ENCODE measurements at regions not wholly inside any gene's neighbourhood (a gene's known extent, or its start where the extent isn't known, plus 50 kb on each side); places are given as distances from the start of the nearest gene placed in this dataset.

DNA sequence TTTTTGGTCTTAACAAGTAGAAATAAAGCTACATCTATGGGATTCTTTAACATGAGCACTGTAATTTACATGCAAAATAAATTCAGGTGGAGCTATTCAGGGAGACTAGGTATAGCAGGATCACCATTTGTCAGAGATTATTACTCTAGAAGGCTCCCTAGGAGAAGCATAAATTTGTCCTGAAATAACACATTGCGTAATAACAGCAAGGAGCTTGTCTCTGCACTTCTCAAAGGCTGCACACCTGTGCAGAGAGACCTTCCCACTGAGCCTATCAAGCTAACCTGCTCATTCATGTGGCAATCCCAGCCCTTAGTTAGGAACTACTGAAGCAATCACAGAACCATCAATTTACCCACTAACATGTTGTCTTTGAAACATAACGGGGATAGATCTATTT lies 437.4 kb upstream of the MC4R start:
- no peak for DNase-seq

DNA sequence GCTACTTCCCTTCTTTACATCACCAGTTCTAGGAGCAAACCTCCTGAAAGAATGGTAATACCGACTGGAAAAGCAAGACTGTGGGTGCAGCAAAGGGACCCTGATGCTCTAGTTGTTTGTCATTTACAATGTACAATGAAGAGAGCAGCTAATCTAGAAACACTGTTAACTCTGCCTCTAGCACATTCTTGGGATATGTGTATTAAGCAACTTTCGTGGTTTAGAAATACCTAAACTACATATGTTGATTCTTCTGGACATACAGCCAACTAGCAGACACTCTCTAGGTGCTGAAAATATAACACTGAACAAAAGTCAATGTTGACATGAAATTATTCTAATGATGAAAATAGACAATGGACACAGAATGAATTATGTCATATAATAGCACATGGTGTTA lies 440.3 kb upstream of the MC4R start:
- no peak for DNase-seq

GRCh38 chr18:60826346-60826745 lies 453.8 kb upstream of the MC4R start:
- DNase-seq, result no peak

GRCh38 chr18:60831971-60832370 lies 459.4 kb upstream of the MC4R start:
- DNase-seq, result no peak

DNA sequence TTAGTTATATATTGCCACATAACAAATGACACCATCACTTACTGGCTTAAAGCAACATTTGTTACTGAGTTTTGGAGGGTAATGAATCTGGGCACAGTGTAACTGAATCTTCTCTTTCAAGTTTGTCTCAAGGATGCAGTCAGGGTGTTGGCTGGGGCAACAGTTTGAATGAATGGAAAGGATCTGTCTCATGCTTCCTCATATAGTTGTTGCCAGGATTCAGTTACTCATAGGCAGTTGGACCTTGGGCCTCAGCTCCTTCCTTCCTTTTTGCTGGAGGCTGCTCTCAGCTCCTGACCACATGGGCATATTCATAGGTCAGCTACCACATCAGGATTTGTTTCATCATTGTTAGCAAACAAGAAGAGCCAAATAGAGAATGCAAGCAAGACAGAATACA lies 466.1 kb upstream of the MC4R start:
- DNase-seq, result no peak

DNA sequence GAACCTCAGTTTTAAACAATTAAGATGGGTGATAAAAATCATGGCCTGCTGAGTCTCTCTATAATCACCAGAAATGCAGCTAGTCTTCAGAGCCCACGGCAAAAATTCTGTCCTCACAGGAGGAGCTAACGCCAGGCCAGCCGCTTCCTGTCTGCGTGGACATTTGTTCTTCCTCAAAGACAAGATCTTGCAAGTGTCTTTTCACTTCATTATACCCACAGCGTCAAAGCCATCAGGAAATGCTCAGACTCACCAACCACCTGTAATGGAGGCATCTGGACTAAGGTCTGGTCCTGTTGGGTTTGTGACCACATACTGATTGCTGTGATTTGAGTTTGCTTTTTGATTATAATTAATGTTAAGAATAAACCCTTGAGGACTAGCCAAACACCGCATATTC lies 473.8 kb upstream of the MC4R start:
- no peak for DNase-seq

- no peak for DNase-seq
These were observed 474.9 kb upstream of the MC4R start for GRCh38 chr18:60847517-60847916.

DNA sequence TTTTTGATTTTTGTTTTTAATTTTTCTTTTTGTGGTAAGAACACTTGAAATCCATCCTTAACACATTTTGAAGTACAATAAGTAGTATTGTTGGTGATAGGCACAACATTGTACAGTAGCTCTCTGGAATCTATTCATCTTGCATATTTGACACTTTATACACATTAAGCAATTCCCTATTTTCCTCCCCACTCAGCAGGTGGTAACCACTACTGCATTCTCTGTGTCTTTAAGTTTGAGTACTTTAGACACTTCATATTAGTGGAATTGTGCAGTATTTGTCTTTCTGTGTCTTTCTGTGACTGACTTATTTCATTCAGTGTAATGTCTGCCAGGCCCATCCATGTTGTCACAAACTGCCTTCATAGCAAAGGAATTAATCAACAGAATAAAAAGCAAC lies 471.7 kb upstream of the CDH20 start:
- no peak for DNase-seq

DNA sequence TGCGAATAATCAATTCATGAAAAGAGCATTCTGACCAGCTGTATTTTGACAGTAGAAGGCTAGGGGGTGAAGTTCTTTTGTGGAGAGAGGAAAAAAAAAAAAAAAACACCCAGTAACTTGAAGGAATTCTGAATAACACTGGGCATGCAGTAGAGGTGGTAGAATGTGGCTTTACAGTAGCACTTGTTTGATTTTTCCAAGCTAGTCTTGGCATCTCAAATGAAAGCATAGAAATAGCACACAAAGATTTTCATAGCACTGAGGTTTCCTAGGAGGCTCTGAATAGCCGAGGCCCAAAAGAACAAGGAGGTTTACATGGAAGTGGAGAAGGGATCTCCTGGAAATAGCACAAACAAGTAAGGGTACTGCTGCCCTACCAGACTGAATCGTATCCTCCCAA lies 470.2 kb upstream of the CDH20 start:
- DNase-seq, result no peak

- no peak for DNase-seq
These were observed 467.4 kb upstream of the CDH20 start for GRCh38 chr18:60865801-60866200.

DNA sequence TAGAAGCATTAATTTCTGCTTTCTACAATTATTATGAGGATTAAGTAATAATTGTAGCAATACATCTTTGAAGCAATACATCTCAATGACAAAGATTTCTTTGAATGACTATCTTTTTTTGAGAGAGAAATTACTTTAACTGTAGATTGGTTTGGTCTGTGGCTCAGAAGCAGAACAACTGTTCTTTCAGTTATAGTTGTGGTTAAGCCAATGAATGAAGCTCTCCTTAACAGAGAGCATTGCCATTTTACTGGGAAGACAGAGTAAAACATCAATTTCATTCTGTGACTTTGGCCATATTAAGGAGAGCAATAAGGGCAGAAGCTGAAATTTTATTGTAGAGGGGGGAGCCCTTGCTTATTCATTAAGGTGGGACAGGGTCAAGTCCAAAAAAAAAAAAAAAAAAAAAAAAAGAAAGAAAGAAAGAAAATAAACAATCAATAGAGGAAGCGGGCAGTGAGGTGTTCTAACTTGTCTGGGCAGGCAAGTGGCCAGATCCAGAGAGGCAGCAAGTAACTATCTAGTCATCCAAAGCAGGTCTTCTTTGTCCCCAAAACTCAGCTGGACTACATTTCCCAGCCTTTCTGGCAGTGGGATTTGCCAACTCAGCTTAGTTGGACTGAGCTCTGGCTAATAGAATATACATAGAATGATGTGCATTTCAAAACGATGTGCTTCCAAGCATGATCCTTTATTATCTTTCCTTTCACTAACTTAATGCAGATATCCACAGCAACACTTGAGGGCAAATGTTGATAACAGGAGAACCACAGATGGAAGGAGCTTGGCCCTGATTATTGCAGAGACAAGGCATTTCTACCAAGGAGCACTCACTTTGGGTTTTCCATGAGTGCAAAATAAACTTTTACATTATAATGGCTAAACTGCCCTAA lies 462.7 kb upstream of the CDH20 start:
- DNase-seq, result no peak

- no peak for DNase-seq
These were observed 460.8 kb upstream of the CDH20 start for GRCh38 chr18:60872434-60872833.

DNA sequence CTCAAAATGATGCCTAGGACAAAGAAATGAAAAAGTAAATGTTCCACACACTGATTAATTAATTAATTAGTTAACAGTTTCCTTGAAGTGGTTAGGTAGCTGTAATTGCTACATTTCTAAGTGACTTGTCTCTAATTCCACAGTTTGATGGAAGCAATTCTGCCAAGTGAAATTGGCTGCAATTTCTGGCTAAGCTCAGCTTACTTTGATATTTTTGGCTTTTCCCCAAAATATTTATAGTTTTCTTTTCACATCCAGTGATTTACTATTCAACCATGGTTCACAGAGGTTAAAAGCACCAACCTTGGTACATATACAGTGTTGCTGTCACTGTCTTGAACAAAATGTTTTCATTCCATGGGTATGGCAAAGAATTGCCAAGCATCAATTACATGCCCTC lies 459.5 kb upstream of the CDH20 start:
- DNase-seq, result no peak

DNA sequence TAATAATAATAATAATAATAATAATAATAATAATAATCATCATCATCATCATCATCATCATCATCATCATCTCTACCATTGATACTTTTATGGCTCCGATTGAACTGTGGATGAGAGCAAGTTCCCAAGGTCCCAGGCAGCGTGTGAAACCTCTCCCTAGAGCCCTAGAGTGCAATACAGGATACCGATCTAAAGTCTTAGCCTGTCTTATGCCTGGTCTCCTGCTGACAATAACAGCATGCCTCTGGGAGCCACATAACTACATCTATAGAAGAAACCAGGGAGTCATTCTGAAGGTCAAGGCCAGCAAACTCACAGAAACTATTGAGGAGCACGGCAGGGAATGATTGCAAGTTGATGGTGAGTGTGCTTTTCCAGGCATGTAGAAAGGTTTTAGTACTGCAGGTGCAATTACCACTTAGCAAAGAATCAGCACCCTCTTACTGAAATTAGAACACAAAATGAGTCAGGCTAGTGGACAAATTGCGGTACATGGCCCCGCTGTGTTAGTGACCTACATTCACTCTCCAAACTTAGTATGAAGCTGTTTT lies 457.2 kb upstream of the CDH20 start:
- no peak for DNase-seq

DNA sequence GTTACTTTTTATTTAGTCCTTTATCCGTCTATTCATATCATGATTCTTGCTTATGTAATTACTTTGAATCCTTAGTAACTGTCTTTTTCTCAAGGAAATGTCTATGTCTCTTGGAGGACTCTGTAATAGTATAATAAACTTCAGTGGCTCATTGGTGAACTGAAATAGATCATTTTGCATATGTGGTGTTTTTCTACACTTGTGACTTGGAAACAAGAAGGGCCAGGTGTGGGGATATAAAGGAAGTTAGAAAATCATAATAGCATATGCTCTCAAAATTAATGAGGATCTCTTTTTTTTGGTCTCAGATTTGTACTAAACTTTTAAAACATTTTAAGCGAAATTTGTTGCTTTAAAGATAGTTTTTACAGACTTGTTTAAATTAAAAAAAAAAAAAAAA lies 453.0 kb upstream of the CDH20 start:
- no peak for DNase-seq

DNA sequence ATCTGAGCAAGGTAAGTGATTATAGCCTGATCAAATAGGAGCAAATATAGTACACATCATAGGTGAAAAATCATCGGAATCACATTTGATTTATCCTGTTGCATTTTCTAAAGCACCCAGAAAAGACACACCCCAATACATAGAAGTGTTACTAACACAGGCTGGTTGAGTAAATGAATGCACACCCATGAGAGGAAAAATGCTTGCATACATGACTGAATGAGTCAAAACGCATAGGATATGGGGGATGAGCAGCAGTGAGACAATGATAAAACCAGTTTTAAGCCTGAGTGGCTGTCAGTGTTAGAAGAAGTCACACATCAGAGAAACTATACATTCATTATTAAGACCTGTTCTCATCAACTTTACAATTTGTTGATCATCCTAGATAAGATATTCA lies 449.6 kb upstream of the CDH20 start:
- no peak for DNase-seq

GRCh38 chr18:60888071-60888624 lies 445.1 kb upstream of the CDH20 start:
- DNase-seq, result no peak

DNA sequence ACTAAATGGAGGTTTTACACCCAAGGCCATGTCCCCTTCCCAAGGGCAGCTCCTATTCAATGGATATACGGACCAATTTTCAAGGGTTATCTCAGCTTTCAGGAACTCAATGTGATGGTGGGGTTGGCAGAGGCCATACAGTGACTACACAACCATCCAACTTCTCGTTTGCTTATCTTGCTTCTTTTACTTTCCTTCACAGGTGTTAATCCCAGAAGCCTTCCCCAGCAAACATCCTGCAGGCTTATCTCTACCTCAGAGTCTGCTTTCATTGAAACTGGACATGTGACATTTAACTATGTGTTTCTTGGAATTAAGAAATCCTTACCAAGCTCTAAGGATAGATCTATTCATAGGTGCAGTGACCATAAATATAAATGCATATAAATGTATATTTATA lies 443.8 kb upstream of the CDH20 start:
- DNase-seq, result no peak

DNA sequence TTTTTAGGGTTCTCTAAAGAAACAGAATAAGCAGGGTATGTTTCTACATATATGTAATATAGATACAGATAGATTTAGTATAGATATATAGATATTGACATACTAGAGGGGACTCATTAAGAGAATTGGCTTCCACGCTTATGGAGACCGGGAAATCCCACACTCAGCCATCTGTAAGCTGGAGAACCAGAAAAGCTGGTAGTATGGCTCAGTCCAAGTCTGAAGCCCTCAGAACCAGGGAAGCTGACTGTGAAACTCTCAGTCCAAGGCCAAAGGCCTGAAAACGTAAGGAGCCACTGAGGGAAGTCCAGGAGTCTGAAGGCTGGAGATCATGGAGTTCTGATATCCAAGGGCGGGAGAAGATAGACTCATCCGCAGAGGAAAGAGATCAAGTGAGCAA lies 441.3 kb upstream of the CDH20 start:
- no peak for DNase-seq

DNA sequence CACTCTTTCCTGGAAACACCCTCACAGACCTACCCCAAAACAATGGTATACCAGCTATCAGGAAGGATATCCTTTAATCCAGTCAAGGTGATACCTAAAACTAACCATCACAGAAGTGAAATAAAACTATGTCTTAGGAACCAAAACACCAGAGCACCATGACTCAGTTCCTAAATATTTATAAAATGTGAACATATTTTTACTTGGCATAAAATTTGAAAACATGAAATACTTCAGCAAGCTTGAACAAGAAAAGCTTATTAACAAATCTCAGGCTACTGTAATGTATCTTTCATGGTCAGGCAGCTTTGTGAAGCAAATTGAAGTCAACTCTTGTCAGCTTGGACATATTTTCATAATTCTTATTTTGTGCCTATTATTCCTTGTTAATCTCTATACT lies 440.8 kb upstream of the CDH20 start:
- no peak for DNase-seq

- no peak for DNase-seq
These were observed 440.4 kb upstream of the CDH20 start for GRCh38 chr18:60892855-60893254.

GRCh38 chr18:60893355-60894097 lies 439.7 kb upstream of the CDH20 start:
- DNase-seq, result no peak

DNA sequence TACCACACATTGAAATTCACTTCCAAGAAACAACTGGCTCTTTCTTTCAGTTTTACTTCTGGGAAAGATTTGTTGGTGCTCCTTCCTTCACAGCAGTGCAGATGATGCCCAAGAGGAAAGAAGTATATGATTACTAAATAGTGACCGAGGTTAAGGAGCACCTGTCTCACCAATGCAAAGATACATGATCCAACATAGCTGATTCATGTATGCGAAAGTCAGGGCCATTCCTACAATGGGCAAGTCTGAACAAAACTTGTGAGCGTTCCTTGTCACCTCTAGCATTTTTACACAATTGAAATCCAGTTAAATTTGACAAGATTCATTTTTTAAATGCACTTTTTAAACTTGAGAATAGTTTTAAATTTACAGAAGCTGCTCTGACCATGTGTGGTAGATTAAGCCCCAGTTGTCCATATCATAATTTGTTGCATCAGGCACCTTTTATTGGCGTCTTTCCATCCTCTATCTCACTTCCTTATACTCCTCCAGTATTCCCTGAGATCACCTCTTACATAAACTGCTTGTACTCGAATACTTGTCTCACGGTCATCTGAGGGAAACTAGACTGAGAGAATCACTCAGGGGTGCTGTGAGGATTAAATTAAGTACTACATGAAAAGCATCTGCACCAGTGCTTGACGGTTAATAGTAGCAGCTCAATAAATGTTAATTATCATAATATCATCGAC lies 438.8 kb upstream of the CDH20 start:
- no peak for DNase-seq
